Lower leg skin (tissue), 4 donors: ENCODE measurements at regions not wholly inside any gene's neighbourhood (a gene's known extent, or its start where the extent isn't known, plus 50 kb on each side); places are given as distances from the start of the nearest gene placed in this dataset.
"Not testable (repeated sequence)": the region's sequence is repeated elsewhere in the genome, so short reads cannot be mapped to it uniquely, and the experiment has no call there.

Experiments
- DNase-seq, 2 donors: peaks; one replicate each; pipeline ENCODE4 v3.0.0-alpha.2; 2019; ENCODE audit warnings: low spot score in 2 of 2
- H3K4me3 ChIP-seq: fragments of 200-600 bp; sonication (generic); 2 replicates; pipeline ENCODE4 v1.5.1; 2017; ENCODE audit warnings: mild to moderate bottlenecking, low read depth; ENCODE audit not compliant: poor library complexity, severe bottlenecking
- CTCF ChIP-seq, 3 donors: fragments of 450-650 bp; IDR thresholded peaks; one replicate each; pipeline ENCODE4 v1.5.1; 2016; ENCODE audit warnings: antibody characterized with exemption in 3 of 3, mild to moderate bottlenecking in 3 of 3, moderate library complexity in 2 of 3
- POLR2A ChIP-seq, 2 donors: fragments of 450-650 bp; IDR thresholded peaks; one replicate each; pipeline ENCODE4 v1.6.1; 2016 to 2017; ENCODE audit warnings: antibody characterized with exemption in 2 of 2, mild to moderate bottlenecking in 1 of 2, moderate library complexity in 1 of 2
- WGBS, 2 donors: methylation state at CpG; one replicate each; pipeline ENCODE4 v1.1.5; 2018; 5-methylcytosine and 5-hydroxymethylcytosine counted together
- intact Hi-C: fragments of 100-400 bp; cut with DNase I; formaldehyde crosslinking; loops from one replicate; pipeline ENCODE4 v1.15.0; 2023; ENCODE audit warnings: low total_unique reads

DNA sequence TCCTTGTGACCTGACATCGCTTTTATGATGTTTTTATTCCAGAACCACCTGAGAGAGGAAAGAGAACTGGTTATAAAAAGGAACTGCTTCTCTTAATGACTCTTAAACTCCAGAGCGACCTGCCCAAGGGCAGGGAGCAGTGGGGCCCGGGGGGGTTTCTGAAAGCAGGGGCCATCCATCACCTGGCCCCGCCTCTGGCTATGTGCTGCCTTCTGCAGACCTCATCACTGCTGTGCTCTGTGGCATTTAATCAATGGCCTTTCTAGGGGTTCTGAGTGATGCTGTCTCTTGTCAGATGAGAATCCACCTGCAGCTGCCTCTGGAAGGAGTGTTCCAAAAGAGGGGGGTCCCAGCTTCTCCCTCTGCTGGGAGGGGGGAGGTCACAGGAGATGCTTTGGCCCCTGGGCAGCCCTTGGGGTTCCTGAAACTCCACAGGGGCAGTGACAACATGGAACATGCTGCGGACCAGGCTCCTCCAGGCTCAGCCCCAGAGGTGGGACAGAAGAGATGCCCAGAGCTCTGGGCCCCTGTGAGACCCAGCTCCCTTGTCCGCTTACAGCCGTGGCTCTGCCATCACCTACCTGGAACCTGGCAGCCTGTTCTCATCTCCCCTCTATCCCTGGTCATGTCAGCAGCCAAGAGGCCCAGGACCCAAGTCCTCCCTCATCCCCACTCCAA, 177.1 kb upstream of the SULF2 start:
- no peak overlapping the region for H3K4me3 ChIP-seq
- WGBS, 2 donors, result 80 to 89% methylated on average over 7 of the region's 7 CpGs
- no peak for TF ChIP-seq POLR2A (IDR thresholded peaks at IDR 0.05)
- no peak for TF ChIP-seq CTCF (IDR thresholded peaks at IDR 0.05)
- intact Hi-C loops, result no loop called here
- no peak for DNase-seq

DNA sequence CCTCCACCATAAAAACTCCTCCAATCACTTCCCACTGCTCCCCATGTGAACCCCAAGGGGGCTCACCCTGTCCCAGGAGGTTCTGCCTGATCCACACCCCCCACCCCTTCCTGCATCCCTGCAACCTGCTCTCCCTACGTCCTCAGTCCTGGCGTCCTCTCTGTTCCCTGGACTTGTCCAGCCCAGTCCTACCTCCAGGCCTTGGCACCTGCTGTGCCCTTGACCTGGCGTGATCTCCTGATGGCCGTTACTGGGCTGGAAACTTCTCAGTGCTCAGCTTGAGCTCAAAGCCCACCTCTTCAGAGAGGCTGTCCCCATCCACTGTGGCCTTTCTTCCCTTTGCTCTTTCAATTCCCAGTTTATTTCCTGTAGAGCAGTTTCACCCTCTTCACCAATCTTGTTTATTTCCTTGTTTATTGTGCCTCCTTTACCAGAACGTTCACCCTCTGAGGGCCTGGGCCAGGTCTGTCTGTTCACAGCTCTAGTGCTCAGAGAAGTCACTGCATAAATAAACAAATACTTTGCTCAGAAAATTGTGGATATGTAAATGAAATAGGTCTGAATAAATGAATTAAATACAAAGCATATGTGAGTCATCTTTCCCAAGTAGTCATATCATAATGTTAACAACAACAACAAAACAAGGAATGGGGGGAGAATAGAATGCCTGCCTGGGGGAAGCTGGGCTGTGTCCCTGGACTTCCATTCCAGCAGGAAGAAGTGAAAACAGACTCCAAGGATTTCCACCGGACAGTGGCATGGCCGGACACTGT, 175.7 kb upstream of the SULF2 start:
- DNase-seq, result no peak
- no peak overlapping the region for H3K4me3 ChIP-seq
- TF ChIP-seq POLR2A (IDR thresholded peaks at IDR 0.05) (no peak), CTCF (IDR thresholded peaks at IDR 0.05) (no peak)
- intact Hi-C loops, result no loop called here
- 72 to 78% methylated on average over 7 of the region's 7 CpGs for WGBS, 2 donors

DNA sequence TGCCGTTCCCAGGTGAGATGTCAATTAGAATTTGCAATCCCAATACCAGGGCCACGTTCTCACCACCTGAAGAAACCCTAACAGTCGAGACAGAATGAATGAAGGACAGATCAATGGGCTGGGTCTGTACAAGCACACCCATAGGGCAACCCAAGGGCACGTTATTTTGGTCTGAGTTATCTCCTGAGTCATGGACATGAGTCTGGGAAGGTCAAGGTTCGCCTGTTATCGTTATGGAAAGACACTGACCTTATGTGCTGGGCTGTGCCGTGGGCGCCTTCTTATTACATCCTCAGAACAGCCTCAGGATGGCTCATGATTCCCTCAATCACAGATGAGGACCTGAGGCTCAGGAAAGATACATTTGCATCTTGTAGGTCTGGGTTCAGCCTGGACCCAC, 175.0 kb upstream of the SULF2 start:
- no peak for DNase-seq
- WGBS, 2 donors, result 89 to 92% methylated on average over 8 of the region's 8 CpGs
- intact Hi-C loops, result no loop called here
- no peak for TF ChIP-seq CTCF (IDR thresholded peaks at IDR 0.05)
- TF ChIP-seq POLR2A (IDR thresholded peaks at IDR 0.05), result no peak
- H3K4me3 ChIP-seq, result no peak overlapping the region

- DNase-seq, H3K4me3 ChIP-seq, intact Hi-C loops: not testable (repeated sequence)
- WGBS, 2 donors, result 66 to 69% methylated on average over 16 of the region's 16 CpGs
Measured at GRCh38 chr20:47957989-47958801, 172.9 kb upstream of the SULF2 start.

- no peak for TF ChIP-seq POLR2A (IDR thresholded peaks at IDR 0.05)
- no peak for TF ChIP-seq CTCF (IDR thresholded peaks at IDR 0.05)
- 91 to 94% methylated on average over 11 of the region's 11 CpGs for WGBS, 2 donors
- intact Hi-C loops, result no loop called here
- H3K4me3 ChIP-seq, result no peak overlapping the region
- DNase-seq, result no peak
Measured at GRCh38 chr20:47957135-47957534, 171.9 kb upstream of the SULF2 start.
